OCI-LY1 (cell line): ENCODE measurements at regions not wholly inside any gene's neighbourhood (a gene's known extent, or its start where the extent isn't known, plus 50 kb on each side); places are given as distances from the start of the nearest gene placed in this dataset.

Experiments used
- EZH2 ChIP-seq: fragments of 200-600 bp; sonication (generic), shearing (Covaris generic); IDR thresholded peaks from 2 replicates; pipeline ENCODE4 v1.8.0; 2017; ENCODE audit warnings: borderline replicate concordance, mixed run types, mild to moderate bottlenecking, antibody characterized with exemption, low read length, moderate library complexity, mixed read lengths
- TF ChIP-seq, protein P1 (sequence below): fragments of 200-600 bp; sonication (generic), shearing (Covaris generic); IDR thresholded peaks from 2 replicates; pipeline ENCODE4 v1.5.1; 2017; ENCODE audit warnings: mild to moderate bottlenecking, antibody characterized with exemption, low read length, moderate library complexity, mixed read lengths

DNA sequence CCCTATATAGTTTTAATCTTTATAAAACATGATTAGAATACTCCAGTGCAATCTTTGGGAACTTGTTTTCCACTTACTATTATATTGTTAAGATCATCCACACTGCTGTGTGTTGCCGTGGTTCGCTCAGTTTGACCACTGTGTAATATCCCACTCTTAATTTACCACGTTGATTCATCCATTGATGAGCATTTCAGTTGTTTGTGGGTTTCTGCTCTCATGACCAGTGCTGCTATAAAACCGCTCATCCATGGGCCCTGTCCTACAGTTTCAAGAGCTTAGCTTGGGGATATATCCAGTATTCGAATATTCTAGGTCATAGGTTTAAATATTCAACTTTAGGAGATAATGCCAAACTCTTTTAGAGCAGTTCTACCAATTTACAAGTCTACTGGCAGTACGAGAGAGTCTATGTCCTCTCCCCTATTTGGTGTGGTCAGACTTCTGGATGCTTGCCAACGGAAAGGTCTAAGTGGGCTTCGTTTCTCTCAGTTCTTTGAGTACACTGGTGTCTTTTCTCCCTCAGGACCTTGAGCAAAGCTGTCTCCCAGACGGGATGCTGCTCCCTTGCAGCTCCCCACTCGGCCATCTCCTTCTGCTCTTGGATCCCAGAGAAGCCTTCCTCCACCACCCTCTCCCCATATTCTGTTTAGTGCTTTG is 94.9 kb upstream of the ALX4 start:
- TF ChIP-seq EZH2 = no peak
- TF ChIP-seq, protein P1, sequence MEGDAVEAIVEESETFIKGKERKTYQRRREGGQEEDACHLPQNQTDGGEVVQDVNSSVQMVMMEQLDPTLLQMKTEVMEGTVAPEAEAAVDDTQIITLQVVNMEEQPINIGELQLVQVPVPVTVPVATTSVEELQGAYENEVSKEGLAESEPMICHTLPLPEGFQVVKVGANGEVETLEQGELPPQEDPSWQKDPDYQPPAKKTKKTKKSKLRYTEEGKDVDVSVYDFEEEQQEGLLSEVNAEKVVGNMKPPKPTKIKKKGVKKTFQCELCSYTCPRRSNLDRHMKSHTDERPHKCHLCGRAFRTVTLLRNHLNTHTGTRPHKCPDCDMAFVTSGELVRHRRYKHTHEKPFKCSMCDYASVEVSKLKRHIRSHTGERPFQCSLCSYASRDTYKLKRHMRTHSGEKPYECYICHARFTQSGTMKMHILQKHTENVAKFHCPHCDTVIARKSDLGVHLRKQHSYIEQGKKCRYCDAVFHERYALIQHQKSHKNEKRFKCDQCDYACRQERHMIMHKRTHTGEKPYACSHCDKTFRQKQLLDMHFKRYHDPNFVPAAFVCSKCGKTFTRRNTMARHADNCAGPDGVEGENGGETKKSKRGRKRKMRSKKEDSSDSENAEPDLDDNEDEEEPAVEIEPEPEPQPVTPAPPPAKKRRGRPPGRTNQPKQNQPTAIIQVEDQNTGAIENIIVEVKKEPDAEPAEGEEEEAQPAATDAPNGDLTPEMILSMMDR = no peak
